ENCODE measurements at regions not wholly inside any gene's neighbourhood (a gene's known extent, or its start where the extent isn't known, plus 50 kb on each side); places are given as distances from the start of the nearest gene placed in this dataset.
"Not testable (repeated sequence)": the region's sequence is repeated elsewhere in the genome, so short reads cannot be mapped to it uniquely, and the experiment has no call there.

- ATAC-seq (ENCODE audit: low read depth in 2 of 2), result no peak
- Mint-ChIP-seq H3K4me3 (no peak overlapping the region), H3K27me3 (peaks cover 0 to 19% (median 3%) of the 10 kb centered on the region in 3 donors), H3K9me3 (no peaks in the 10 kb centered on the region), H3K4me1 (no peaks in the 10 kb centered on the region), H3K36me3 (no peaks in the 10 kb centered on the region), H3K27ac (no peak overlapping the region)
- no peak for DNase-seq
Observed at GRCh38 chr2:59250307-59250677, 1009.2 kb upstream of the FANCL start.

- DNase-seq (no peak), ATAC-seq (ENCODE audit: low read depth in 2 of 2) (no peak)
- Mint-ChIP-seq H3K27ac (no peak overlapping the region), H3K4me3 (no peak overlapping the region), H3K9me3 (no peaks in the 10 kb centered on the region), H3K27me3 (peaks cover 0 to 22% (median 3%) of the 10 kb centered on the region in 3 donors), H3K4me1 (no peaks in the 10 kb centered on the region), H3K36me3 (no peaks in the 10 kb centered on the region)
Observed at GRCh38 chr2:59249441-59250306, 1008.5 kb upstream of the FANCL start.

GRCh38 chr2:59239146-59239545 is 998.0 kb upstream of the FANCL start:
- no peaks in the 10 kb centered on the region for H3K4me1 Mint-ChIP-seq
- no peak for DNase-seq
- no peak overlapping the region for H3K27ac Mint-ChIP-seq
- H3K9me3 Mint-ChIP-seq, result no peaks in the 10 kb centered on the region
- no peak overlapping the region for H3K4me3 Mint-ChIP-seq
- no peaks in the 10 kb centered on the region for H3K36me3 Mint-ChIP-seq
- H3K27me3 Mint-ChIP-seq, result peaks cover 6 to 9% (median 8%) of the 10 kb centered on the region in 3 donors
- no peak for ATAC-seq (ENCODE audit: low read depth in 2 of 2)

GRCh38 chr2:59237311-59237710 is 996.2 kb upstream of the FANCL start:
- DNase-seq (no peak), ATAC-seq (ENCODE audit: low read depth in 2 of 2) (no peak)
- Mint-ChIP-seq H3K4me1 (peaks cover 14 to 15% (median 15%) of the 10 kb centered on the region in 3 donors), H3K27me3 (peaks cover 0 to 9% (median 0%) of the 10 kb centered on the region in 3 donors), H3K27ac (no peak overlapping the region), H3K4me3 (no peak overlapping the region), H3K36me3 (no peaks in the 10 kb centered on the region), H3K9me3 (no peaks in the 10 kb centered on the region)

GRCh38 chr2:59236723-59237122 is 995.6 kb upstream of the FANCL start:
- Mint-ChIP-seq H3K27ac (no peak overlapping the region), H3K36me3 (no peaks in the 10 kb centered on the region), H3K9me3 (no peaks in the 10 kb centered on the region), H3K4me1 (peaks cover 14 to 19% (median 17%) of the 10 kb centered on the region in 3 donors), H3K27me3 (peaks cover 0 to 9% (median 0%) of the 10 kb centered on the region in 3 donors), H3K4me3 (no peak overlapping the region)
- no peak for DNase-seq
- ATAC-seq (ENCODE audit: low read depth in 2 of 2), result no peak

- Mint-ChIP-seq H3K4me1 (peaks cover 14 to 23% (median 19%) of the 10 kb centered on the region in 3 donors), H3K4me3 (no peak overlapping the region), H3K9me3 (no peaks in the 10 kb centered on the region), H3K27me3 (no peaks in the 10 kb centered on the region), H3K36me3 (no peaks in the 10 kb centered on the region), H3K27ac (no peak overlapping the region)
- ATAC-seq (ENCODE audit: low read depth in 2 of 2) (no peak), DNase-seq (no peak)
Observed at GRCh38 chr2:59233920-59234319, 992.8 kb upstream of the FANCL start.

- Mint-ChIP-seq H3K9me3 (no peaks in the 10 kb centered on the region), H3K4me1 (peaks cover 14 to 23% (median 19%) of the 10 kb centered on the region in 3 donors), H3K27ac (peak overlapping the region in 1 of 6 donors; percentile 38), H3K36me3 (no peaks in the 10 kb centered on the region), H3K27me3 (no peaks in the 10 kb centered on the region), H3K4me3 (no peak overlapping the region)
- DNase-seq, result no peak
- ATAC-seq (ENCODE audit: low read depth in 2 of 2), result no peak
Observed at GRCh38 chr2:59233448-59233847, 992.3 kb upstream of the FANCL start.

- Mint-ChIP-seq H3K4me1 (peaks cover 14 to 23% (median 19%) of the 10 kb centered on the region in 3 donors), H3K36me3 (no peaks in the 10 kb centered on the region), H3K27me3 (no peaks in the 10 kb centered on the region), H3K27ac (peak overlapping the region in 2 of 6 donors; percentile 6 to 59), H3K9me3 (no peaks in the 10 kb centered on the region), H3K4me3 (peak overlapping the region in 3 of 8 donors; percentile 12 to 42 (median 13))
- peak; percentile 19 for DNase-seq
- peak; percentile 88 to 94 for ATAC-seq (ENCODE audit: low read depth in 2 of 2)
Observed at GRCh38 chr2:59232394-59233165, 991.5 kb upstream of the FANCL start.

- H3K9me3 Mint-ChIP-seq; H3K4me1 Mint-ChIP-seq; H3K27ac Mint-ChIP-seq; H3K4me3 Mint-ChIP-seq; H3K36me3 Mint-ChIP-seq; ATAC-seq (ENCODE audit: low read depth in 2 of 2); DNase-seq: not testable (repeated sequence)
- H3K27me3 Mint-ChIP-seq, result peaks cover 0 to 15% (median 8%) of the 10 kb centered on the region in 3 donors
Observed at GRCh38 chr2:59226362-59226761, 985.2 kb upstream of the FANCL start.

GRCh38 chr2:59223742-59224141 is 982.6 kb upstream of the FANCL start:
- Mint-ChIP-seq H3K4me3 (no peak overlapping the region), H3K36me3 (no peaks in the 10 kb centered on the region), H3K9me3 (peaks cover 0 to 5% (median 0%) of the 10 kb centered on the region in 7 donors), H3K27me3 (peaks cover 0 to 15% (median 8%) of the 10 kb centered on the region in 3 donors), H3K27ac (no peak overlapping the region), H3K4me1 (no peaks in the 10 kb centered on the region)
- ATAC-seq (ENCODE audit: low read depth in 2 of 2) (no peak), DNase-seq (no peak)

GRCh38 chr2:59217360-59217759 is 976.2 kb upstream of the FANCL start:
- no peak for ATAC-seq (ENCODE audit: low read depth in 2 of 2)
- Mint-ChIP-seq H3K27ac (no peak overlapping the region), H3K9me3 (peaks cover 0 to 2% (median 0%) of the 10 kb centered on the region in 7 donors), H3K27me3 (peaks cover 0 to 8% (median 0%) of the 10 kb centered on the region in 3 donors), H3K4me1 (no peaks in the 10 kb centered on the region), H3K36me3 (no peaks in the 10 kb centered on the region), H3K4me3 (no peak overlapping the region)
- DNase-seq, result no peak

- no peak for DNase-seq
- H3K4me3 Mint-ChIP-seq, result no peak overlapping the region
- H3K9me3 Mint-ChIP-seq, result no peaks in the 10 kb centered on the region
- ATAC-seq (ENCODE audit: low read depth in 2 of 2), result no peak
- H3K27ac Mint-ChIP-seq, result no peak overlapping the region
- H3K4me1 Mint-ChIP-seq, result no peaks in the 10 kb centered on the region
- H3K27me3 Mint-ChIP-seq, result peaks cover 0 to 6% (median 5%) of the 10 kb centered on the region in 3 donors
- no peaks in the 10 kb centered on the region for H3K36me3 Mint-ChIP-seq
Observed at GRCh38 chr2:59206361-59206760, 965.2 kb upstream of the FANCL start.

GRCh38 chr2:59204040-59204439 is 962.9 kb upstream of the FANCL start:
- peaks cover 0 to 6% (median 5%) of the 10 kb centered on the region in 3 donors for H3K27me3 Mint-ChIP-seq
- no peak overlapping the region for H3K27ac Mint-ChIP-seq
- DNase-seq (no peak), ATAC-seq (ENCODE audit: low read depth in 2 of 2) (no peak)
- peaks cover 0 to 6% of the 10 kb centered on the region in 2 donors for H3K36me3 Mint-ChIP-seq
- no peak overlapping the region for H3K4me3 Mint-ChIP-seq
- peaks cover 0 to 14% (median 4%) of the 10 kb centered on the region in 7 donors for H3K9me3 Mint-ChIP-seq
- H3K4me1 Mint-ChIP-seq, result no peaks in the 10 kb centered on the region

- H3K27ac Mint-ChIP-seq, result no peak overlapping the region
- no peaks in the 10 kb centered on the region for H3K4me1 Mint-ChIP-seq
- H3K9me3 Mint-ChIP-seq, result peaks cover 4 to 27% (median 14%) of the 10 kb centered on the region in 7 donors
- peaks cover 6 to 10% (median 7%) of the 10 kb centered on the region in 3 donors for H3K27me3 Mint-ChIP-seq
- no peak for DNase-seq
- H3K36me3 Mint-ChIP-seq, result peaks cover 11 to 16% of the 10 kb centered on the region in 2 donors
- no peak for ATAC-seq (ENCODE audit: low read depth in 2 of 2)
- no peak overlapping the region for H3K4me3 Mint-ChIP-seq
Observed at GRCh38 chr2:59196491-59196890, 955.4 kb upstream of the FANCL start.

Data from naive B cell (primary cell).